ENCODE measurements at regions not wholly inside any gene's neighbourhood (a gene's known extent, or its start where the extent isn't known, plus 50 kb on each side); places are given as distances from the start of the nearest gene placed in this dataset.
"Not testable (repeated sequence)": the region's sequence is repeated elsewhere in the genome, so short reads cannot be mapped to it uniquely, and the experiment has no call there.

DNA sequence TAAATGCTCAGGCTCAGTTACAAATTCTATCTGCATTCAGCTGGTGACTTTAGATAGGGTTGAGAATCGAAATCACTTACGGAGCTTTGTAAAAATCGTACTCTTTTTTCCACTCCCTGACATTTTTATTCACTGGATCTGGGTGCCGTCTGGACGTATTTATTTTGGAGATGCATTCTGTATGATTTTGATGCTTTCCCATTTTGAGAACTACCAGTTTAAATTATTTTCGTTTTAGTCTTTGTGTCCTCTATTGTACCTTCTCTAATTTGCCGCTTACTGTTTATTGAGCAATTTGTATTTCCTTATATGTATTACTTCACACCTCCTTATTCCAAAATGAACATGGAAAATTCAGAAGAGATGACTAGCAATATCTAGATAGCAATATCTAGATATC is 96.2 kb downstream of the FASLG start:
- no peak for DNase-seq

- no peak for DNase-seq
These were observed 97.1 kb downstream of the FASLG start for GRCh38 chr1:172756024-172756423.

DNA sequence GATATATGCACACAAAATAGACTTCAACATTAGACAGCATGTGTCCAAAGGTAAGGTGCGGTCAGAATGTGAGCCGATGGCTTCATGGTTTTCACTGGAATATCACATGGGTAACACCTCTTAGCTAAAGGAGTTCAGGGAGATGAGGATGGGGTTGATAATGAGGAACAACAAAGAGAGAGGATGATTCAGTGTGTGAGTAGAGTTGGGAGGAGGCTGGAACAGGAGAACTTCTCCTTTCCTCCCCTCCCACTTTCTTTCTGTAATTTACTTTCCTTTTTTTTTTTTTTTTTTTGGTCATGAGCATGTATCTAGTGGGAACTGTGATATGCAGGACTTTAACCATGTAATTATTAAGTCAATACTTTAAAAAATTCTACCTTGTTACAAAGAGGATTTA is 99.4 kb downstream of the FASLG start:
- DNase-seq = peak; percentile 60

DNA sequence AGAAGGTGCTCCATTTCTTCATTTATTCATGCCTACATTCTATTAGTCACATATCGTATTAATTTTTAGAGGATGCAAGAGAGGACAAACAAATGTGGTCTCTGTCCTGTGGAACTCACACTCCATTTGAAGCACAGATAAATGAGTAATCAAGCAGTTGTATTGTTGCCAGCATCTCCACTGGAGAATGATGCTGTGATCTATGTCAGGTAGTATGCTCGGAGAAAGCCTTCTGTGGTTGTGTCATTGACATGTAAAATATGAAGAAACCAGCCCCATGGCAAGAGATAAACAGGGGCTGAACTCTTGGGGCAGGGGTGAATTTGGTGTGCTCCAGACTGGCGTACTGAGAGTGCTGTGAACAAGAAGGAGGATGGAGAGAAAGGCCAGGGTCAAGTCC is 101.2 kb downstream of the FASLG start:
- no peak for DNase-seq

- no peak for DNase-seq
These were observed 102.9 kb downstream of the FASLG start for GRCh38 chr1:172761581-172762486.

DNA sequence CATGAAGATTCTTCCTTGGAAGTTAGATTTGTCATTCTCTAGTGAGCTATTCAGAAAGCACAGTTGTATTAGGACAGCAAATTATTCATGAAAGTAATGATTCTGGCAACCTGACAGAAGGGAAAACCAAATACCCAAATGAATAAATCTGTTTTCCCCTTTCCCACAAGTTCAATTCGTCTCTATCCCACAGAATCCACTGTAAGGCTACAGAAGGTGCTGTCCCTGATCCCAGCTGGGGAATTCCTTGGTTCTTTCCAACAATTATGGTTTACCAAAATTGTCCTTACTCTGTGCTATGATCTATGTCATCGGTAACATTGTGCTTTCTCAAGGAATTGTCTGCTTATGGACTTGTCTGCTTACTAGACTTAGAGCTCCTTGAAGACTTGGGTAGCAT is 104.2 kb downstream of the FASLG start:
- no peak for DNase-seq

DNA sequence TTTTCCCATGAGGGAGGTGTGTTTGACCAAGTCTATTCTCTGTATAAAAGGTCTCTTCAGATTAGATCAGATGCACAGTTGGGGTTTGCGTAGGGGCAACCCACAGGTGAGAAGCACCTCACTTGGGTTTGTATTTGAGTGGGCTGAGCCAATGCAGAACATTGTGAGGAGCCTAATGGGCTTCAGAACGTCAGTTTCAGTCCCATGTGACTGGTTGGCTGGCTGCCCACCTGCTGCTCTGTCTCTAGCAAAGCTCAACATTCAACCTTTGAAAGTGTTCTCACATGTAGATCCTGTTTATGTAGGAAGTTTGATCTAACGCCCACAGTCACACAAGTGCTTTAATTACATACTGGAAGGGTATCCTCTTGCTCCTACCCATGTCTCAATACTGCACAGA is 105.5 kb downstream of the FASLG start:
- no peak for DNase-seq

- DNase-seq = peak; percentile 93
These were observed 107.6 kb downstream of the FASLG start for GRCh38 chr1:172766462-172766861.

GRCh38 chr1:172770071-172770470 is 111.2 kb downstream of the FASLG start:
- peak; percentile 55 for DNase-seq

GRCh38 chr1:172774561-172774960 is 115.7 kb downstream of the FASLG start:
- no peak for DNase-seq

DNA sequence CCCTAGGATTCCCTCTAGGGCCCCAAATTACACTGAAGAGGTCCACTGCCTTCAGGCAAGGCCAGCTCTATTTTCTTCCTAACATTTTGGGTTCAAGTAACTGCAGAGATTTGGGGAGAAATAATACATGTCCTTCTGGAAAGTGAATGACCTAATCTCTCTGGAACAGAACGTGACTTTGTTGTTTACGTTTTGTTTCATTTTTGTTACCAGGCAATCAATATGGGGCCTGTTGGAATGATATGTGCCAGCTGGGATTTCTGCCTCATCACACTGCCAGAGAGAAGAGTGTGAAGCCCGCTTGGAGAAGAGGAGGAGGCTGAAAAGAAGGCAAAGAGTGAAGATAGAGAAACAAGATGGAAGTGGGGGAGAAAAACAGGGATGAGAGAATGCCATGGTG is 116.7 kb downstream of the FASLG start:
- DNase-seq = no peak

GRCh38 chr1:172776071-172776470 is 117.2 kb downstream of the FASLG start:
- DNase-seq = no peak

- no peak for DNase-seq
These were observed 118.9 kb downstream of the FASLG start for GRCh38 chr1:172777767-172778166.

GRCh38 chr1:172778456-172779455 is 119.9 kb downstream of the FASLG start:
- no peak for DNase-seq

DNA sequence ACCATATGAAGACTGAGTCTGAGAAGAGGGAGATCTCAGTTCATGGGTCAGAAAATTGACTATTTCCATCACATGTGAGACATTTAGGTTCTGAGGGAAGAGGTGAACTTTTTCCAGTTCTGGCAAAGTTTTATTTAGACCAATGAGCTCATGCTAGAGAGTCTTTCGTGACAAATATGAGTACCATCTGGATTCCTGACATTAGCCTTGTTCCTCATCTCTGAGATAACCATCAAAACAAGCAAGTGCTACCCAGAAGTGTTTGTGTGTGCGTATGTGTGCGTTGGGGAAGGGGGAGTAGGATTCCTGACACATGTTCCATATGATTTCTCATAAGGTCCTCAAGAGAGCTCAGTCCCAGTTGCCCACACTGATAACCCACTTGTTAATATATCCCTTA is 120.6 kb downstream of the FASLG start:
- DNase-seq = no peak

DNA sequence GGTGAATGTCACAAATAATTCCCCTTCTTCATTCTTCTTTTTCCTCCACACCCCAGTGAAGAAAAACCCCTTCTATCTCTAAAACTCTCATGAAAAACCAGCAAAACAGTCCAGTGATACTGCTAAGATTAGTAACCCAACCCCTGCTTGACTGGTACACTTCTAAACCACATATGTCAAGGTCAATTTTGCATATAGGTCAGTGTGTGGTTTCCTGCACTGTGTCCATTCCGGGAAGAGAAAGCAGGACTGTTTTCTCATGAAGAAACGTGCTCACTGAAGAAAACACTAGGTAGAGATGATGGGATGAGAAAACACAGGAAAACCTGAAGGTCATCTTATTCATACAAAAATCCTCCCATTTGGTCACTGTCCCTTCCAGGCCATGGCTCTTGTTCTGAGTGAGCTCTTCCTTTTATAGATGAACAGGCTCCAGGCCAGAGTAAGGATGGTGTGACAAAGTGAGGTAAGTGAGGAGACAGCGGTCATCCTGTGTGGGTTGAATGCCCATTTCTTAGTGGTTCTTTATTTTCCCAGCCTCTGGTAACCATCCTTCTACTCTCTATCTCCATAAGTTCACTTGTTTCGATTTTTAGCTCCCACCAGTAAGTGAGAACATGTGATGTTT is 122.7 kb downstream of the FASLG start:
- DNase-seq = no peak

DNA sequence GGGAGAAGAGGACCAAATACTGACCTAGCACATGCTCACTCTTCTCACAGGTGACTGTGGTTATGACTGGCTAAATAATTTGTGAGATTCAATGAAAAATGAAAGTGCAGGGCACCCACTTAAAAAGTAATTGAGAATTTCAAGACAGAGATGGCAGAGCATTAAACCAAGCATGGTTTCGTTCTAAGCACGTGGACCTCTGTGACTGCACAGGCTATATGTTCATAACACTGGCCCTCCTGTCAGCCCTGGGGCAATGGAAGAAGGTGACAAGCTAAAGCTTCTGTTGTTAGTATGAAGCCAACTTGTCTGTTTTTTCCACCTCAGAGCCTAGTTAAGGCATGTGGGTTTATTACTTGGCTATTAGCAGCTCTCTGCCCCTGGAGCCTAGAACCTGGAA is 130.9 kb downstream of the FASLG start:
- DNase-seq = no peak

DNA sequence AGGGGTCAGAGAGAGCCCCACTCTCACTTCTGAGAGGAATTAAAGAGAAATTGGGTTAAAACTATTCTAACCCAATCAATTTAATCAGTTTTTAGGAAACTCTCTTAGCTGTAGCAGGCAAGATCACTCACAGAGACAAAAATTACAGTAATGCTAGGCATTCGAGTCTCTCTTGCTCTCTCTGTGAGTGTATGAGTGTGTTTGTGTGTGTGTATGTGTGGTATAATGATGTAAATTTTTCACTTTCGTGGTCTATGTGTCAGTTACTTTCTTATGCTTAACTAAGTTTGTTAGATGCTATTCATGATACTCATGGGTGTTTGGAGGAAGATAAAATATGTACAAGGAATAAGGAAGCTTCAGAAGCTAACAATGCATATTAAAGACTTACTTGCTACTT is 131.3 kb downstream of the FASLG start:
- DNase-seq = no peak

DNA sequence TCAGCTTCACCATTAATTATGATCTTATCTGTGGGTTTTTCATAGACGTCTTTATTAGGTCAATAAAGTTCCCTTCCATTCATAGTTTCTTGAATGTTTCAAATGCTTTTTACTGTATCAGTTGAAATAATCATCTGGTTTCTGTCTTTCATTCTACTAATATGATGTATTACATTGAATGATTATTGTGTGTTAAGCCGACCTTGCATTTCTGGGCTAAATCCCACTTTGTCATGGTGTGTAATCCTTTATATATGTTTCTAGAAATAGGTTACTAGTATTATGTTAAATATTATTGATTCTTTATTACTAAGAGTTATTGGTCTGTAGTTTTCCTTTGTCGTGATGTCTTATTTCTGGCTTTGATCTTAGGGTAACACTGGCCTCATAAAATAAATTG is 134.9 kb downstream of the FASLG start:
- no peak for DNase-seq

GRCh38 chr1:172795741-172796140 is 136.8 kb downstream of the FASLG start:
- DNase-seq = no peak

DNA sequence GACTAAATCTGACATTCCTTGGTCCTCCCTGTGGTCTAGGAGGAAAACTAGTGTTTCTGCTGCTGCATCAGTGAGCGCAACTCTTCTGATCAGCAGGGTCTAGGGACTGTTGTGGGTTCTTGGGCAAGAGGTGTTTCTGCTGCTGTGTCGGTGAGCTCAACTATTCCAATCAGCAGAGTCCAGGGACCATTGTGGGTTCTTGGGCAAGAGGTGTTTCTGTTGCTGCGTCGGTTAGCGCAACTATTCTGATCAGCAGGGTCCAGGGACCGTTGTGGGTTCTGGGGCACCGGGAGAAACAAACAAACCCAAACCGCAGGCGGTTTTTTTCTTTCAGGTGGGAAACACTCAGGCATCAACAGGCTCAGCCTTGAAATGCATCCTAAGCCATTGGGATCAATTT is 140.9 kb downstream of the FASLG start:
- not testable (repeated sequence) for DNase-seq

DNA sequence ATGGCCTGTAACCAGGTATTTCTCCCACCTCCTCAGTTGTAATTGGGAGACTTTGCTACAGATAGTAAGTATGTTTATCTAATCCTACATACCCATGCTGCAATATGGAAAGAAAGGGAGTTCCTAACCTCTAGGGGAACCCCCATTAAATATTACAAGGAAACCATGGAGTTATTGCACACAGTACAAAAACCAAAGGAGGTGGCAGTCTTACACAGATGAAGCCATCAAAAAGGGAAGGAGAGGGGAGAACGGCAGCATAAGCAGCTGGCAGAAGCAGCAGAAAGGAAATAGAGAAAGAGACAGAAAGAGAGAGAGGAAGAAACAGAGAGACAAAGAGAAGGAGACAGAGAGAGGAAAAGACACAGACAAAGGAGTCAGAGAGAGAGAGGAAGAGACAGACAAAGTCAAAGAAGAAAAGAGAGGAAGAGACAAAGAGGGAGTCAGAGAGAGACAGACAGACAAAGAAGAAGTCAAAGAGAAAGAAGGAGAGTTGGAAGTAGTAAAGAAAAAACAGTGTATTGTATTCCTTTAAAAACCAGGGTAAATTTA is 142.9 kb downstream of the FASLG start:
- DNase-seq = peak; percentile 5

GRCh38 chr1:172809750-172810149 is 150.8 kb downstream of the FASLG start:
- DNase-seq = peak; percentile 56

All from MV-4-11 (cell line).